HG03460 (cell line): ENCODE measurements at regions not wholly inside any gene's neighbourhood (a gene's known extent, or its start where the extent isn't known, plus 50 kb on each side); places are given as distances from the start of the nearest gene placed in this dataset.
"Not testable (repeated sequence)": the region's sequence is repeated elsewhere in the genome, so short reads cannot be mapped to it uniquely, and the experiment has no call there.

ENCODE experiments used
- ATAC-seq: cut with Tn5 transposase; IDR thresholded peaks from one replicate; pipeline ENCODE4 v1.9.1; 2021; ENCODE audit not compliant: unreplicated experiment

DNA sequence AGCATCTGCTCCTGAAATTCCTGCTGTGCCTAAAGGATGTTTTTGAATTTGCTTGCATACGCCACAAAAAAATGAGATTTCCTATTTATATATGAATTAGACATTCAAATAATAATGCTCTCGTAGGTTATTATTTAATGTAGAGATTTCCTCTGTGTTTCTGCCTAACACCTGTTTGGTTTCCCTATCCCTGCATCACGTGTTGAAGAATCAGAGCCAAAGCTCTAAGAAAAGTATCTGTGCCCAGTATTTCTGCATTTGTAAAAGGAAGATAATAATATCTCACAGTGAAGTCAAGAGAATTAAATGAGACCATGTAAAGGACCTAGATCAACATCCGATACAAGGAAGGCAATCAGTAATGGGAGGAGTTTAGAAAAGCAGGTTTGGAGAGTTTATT lies 179.5 kb downstream of the HNRNPD start:
- no peak for ATAC-seq

DNA sequence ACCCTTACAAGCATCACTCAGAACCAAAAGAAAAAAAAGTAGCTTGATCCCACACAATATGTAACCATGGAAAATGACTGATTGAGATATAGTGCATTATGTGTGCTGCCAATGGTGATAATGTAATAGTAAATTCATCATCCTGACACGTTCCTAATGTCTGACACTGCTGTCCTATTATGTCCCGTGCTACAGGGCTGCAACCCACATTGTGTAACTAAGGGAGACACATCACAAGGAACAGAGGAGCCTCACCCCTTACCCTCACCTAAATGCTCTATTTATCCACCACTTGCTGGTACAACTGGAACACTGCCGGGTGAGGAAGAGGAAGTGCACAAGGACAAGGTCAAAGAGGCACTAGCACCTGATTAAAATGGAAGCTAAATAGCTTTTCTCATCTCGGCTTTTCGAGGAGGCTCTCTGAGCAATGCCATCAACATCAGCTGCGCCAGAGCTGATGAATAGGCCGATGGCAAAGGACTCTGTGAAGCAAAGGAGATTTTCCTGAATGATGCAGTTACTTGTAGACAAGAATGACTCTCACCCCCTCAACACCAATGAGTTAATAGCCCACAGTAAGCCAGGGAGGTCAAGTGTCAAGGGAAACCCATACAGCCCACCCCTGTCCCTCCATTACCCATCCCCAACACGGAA lies 181.6 kb downstream of the HNRNPD start:
- ATAC-seq, result no peak

DNA sequence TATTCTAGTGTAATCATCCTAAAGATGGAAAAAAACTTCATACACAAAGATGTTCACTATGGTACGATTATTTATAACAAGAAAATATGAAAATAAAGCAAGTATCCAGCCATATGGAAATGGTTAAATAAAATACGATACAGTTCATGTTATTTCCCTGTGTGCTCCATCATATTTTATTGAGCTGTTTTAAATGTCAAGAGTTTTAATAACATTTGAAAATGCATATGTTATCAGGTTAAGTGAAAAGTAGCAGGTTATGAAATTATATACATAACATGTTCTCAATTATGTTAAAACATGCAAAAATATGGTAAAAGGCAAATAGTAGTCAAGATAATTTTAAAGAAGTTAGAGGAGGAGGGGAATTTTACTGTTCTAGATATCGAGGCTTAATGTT lies 192.0 kb downstream of the HNRNPD start:
- ATAC-seq, result no peak

GRCh38 chr4:82172186-82172585 lies 201.6 kb downstream of the HNRNPD start:
- ATAC-seq, result no peak

DNA sequence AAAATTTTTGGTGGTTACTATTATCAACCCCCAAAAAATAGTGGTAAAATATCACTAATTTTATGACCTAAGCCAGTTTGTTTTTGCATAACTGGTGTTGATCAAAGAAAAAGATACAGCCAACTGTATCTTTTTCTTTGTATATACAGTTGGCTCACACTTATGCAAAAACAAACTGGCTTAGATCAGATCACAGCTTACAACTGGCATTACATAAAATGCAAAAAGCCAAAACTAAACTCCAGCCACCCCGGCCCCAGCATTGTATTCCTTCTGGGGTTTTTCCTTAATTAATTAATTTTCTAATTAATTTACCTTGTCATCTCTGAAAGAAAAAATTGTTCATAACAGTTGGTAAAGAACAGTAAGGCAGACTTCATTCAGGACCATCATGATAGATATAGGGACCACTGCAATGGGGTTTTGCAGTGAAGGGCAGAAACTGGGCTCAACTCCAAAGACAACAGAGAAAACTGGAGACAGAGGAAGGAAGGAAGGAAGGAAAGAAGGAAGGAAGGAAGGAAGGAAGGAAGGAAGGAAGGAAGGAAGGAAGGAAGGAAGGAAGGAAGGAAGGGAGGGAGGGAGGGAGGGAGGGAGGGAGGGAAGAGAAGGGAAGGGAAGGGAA lies 202.1 kb downstream of the HNRNPD start:
- no peak for ATAC-seq

DNA sequence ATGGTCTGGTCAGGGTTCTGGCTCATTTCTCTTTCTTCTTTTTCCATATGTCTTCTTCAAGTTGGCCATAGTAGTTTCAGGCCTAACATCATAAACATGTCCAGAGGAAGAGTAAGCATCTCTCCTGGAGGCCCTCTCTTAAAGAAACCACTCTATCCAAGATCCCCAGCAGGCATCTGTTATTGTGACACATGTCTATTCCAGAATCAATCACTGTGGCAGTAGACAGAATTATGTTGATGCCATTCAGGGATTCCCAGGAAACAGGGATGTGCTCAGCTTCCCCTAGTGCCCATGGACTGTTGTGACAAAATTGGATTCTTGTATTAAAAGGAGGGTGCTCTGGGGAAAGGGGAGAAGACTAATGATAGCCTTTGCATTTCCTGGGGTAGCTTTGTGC lies 224.0 kb downstream of the HNRNPD start:
- ATAC-seq, result no peak

DNA sequence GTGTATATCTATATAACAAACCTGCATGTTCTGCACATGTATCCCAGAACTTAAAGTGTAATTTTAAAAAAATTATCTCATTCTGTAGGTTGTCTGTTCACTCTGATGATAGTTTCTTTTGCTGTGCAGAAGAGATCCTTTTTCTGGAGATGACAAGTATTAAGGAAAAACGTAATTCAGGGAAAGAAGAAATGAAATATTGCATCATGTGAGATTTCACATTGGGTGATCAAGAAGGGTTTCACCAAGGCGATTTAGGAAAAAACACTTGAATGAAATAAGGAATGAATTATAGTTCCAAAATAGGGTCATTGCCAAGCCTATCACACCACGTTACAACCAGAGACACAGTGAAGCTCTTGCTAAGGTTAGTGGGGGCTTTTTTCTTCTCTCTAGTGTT lies 227.9 kb downstream of the HNRNPD start:
- no peak for ATAC-seq

DNA sequence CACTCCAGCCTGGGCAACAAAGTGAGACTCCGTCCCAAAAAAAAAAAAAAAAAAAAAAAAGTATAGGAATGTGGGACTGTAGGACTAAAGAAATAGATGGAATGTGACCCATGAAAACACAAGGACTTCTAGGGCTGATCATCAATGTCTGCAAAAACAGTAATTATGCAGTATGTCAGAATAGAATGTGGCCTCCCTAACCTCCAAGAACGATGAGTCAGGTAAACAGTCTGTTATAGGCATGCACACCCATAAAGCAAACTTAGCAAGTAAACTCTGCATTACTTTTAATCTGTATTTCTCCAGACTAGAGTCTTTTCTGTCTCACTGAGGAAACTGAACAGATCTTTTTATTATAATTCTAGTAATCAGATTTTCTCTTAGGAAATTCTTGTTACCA lies 233.4 kb downstream of the HNRNPD start:
- no peak for ATAC-seq

DNA sequence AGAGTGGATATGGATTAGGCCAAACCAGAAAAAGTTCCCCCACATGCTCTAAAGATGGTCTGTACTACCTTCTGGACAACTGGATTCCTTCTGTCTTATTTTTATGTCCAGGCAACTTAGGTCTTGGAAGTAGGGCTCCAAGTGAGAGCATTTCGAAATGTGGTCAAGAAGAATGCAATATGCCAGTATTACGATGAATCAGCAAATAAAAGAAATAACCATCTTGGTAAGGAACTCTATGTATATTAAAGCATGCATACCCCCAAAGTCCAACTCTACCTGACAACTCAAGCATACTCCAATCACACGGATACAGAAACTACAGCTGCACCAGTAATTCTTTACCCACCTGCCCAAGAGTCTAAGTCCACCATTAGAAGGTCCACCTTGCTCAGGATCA lies 234.5 kb downstream of the HNRNPD start:
- no peak for ATAC-seq

GRCh38 chr4:82138374-82138773 lies 235.4 kb downstream of the HNRNPD start:
- ATAC-seq, result no peak

GRCh38 chr4:82136161-82136801 lies 237.5 kb downstream of the HNRNPD start:
- no peak for ATAC-seq

DNA sequence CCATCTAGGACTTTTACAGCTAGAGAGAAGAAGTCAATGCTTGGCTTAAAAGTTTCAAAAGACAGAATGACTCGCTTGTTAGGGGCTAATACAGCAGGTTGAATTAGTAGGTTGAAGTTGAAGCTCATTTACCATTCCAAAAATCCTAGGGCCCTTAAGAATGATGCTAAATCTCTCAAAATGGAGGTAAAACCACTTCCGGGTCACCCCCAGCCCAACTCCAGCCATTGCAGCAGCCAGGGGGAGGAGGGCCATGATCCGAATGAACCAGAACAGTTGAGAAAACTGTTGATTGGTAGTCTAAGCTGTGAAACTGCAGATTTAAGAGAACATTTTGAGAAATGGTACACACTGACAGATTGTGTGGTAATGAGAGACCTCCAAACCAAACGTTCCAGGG lies 245.4 kb downstream of the HNRNPD start:
- ATAC-seq, result no peak

GRCh38 chr4:82126512-82127040 lies 247.2 kb downstream of the HNRNPD start:
- no peak for ATAC-seq

- no peak for ATAC-seq
These were observed 247.9 kb downstream of the HNRNPD start for GRCh38 chr4:82125787-82126297.

- ATAC-seq, result no peak
These were observed 248.6 kb downstream of the HNRNPD start for GRCh38 chr4:82124932-82125786.

GRCh38 chr4:82124365-82124764 lies 249.4 kb downstream of the HNRNPD start:
- no peak for ATAC-seq

DNA sequence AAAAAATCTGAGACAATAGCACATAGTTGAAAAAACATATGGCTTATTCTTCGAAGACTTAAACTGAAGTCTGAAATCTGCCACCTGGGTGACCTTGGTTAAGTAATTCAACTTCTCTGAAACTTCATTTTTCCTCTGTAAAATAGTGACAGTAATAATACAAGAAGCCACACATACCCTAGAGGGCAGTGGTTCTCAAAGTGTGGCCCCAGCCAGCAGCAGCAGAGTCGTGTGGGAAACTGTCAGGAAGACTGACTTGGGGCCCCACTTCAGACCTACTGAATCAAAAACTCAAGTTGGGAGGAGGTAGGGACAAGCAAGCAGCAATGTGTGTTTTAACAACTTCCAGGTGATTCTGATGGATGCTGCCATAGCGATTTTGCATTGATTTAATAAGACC lies 249.9 kb downstream of the HNRNPD start:
- no peak for ATAC-seq

- not testable (repeated sequence) for ATAC-seq
These were observed 258.6 kb downstream of the HNRNPD start for GRCh38 chr4:82115183-82115582.

- no peak for ATAC-seq
These were observed 265.3 kb downstream of the HNRNPD start for GRCh38 chr4:82108506-82108905.

DNA sequence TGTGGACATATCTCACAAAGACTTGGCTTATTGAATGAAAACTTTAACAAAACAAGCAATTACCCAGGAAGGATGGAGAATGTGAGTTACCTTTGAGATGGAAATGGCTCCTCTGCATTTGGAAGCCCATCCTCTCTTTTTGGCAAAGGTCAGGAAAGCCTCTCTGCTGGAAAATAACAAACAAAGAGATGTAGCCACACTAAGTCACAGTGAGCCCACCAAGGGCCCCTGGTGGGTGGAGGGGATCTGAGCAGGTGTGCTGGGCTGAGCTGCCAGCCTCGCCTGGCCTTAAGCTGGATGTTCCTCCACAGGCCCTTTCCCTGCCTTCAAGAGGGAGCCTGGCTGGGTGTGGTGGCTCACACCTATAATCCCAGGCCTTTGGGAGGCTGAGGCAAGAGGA lies 269.2 kb downstream of the HNRNPD start:
- no peak for ATAC-seq

GRCh38 chr4:82099928-82100579 lies 273.7 kb downstream of the HNRNPD start:
- no peak for ATAC-seq
